Endothelial cell of umbilical vein (primary cell): ENCODE measurements at regions not wholly inside any gene's neighbourhood (a gene's known extent, or its start where the extent isn't known, plus 50 kb on each side); places are given as distances from the start of the nearest gene placed in this dataset.

Source experiments
- EZH2 ChIP-seq: IDR thresholded peaks from 2 replicates; pipeline ENCODE4 v1.6.1; 2012; ENCODE audit warnings: borderline replicate concordance, low read depth, mild to moderate bottlenecking, moderate library complexity, low read length, inconsistent platforms; ENCODE audit not compliant: severe bottlenecking
- FOS ChIP-seq: IDR thresholded peaks from 2 replicates; pipeline ENCODE4 v1.6.1; 2011; ENCODE audit warnings: mild to moderate bottlenecking, low read length, moderate library complexity, borderline replicate concordance; ENCODE audit not compliant: insufficient read depth
- MAX ChIP-seq: IDR thresholded peaks from 2 replicates; pipeline ENCODE4 v1.6.1; 2011; ENCODE audit not compliant: insufficient read depth, insufficient read length
- MYC ChIP-seq: IDR thresholded peaks from one replicate; pipeline ENCODE4 v1.6.1; 2011; ENCODE audit warnings: mild to moderate bottlenecking, low read depth, low read length
- POLR2A ChIP-seq: IDR thresholded peaks from 2 replicates; pipeline ENCODE4 v1.6.1; 2012; ENCODE audit warnings: low read depth, mild to moderate bottlenecking, control low read depth, low read length
- POLR2AphosphoS5 ChIP-seq: IDR thresholded peaks from 2 replicates; pipeline ENCODE4 v1.6.1; 2012; ENCODE audit warnings: low read depth, mild to moderate bottlenecking, control low read depth, low read length, moderate library complexity; ENCODE audit not compliant: insufficient read depth
- TF ChIP-seq, protein P1 (sequence below), 2 donors: IDR thresholded peaks; 1 replicate in 1 of 2; 2 replicates in 1 of 2; pipeline ENCODE4 v1.5.1; 2011; ENCODE audit warnings: low read length in 2 of 2, mild to moderate bottlenecking in 2 of 2, moderate library complexity in 2 of 2, control low read depth in 1 of 2, inconsistent platforms in 1 of 2, low read depth in 1 of 2; ENCODE audit not compliant: insufficient read depth in 1 of 2; ENCODE audit errors: extremely low read depth in 1 of 2

DNA sequence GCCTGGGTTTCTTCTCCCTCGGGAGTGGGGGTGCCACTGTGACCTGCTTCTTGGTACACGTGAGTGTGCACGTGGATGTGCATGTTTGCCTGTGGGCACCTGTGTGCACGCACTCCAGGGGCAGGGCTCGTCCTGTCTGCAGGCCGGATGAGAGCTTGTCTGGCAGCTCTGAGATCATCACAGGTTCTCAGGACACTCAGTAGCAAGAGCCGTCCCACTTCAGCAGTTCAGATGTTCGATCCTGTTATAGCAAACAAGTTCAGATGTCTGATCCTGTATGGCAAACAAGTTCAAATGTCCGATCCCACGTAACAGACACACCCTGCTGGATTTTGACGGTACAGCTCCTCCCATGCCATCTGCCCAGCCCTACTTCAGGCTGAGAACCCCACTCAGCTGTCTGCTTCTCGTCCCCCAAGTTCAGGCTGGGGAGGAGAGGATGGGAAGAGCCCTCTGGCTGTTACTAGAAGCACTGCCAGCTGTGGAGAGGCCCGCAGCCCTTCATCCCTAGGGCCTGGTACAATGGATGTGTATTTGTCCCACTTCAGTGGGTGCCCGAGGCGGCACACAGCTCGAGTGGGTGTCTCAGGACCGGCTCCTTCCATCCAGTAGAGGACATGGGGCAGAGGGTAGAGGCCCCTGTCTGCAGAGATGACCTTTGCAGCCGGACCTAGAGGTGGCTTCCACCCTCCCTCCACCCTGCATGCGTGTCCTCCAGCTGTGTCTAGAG lies 1126.9 kb downstream of the BRD1 start:
- TF ChIP-seq MAX (no peak), POLR2AphosphoS5 (no peak), EZH2 (no peak), POLR2A (no peak), MYC (no peak), FOS (no peak)
- TF ChIP-seq, protein P1, sequence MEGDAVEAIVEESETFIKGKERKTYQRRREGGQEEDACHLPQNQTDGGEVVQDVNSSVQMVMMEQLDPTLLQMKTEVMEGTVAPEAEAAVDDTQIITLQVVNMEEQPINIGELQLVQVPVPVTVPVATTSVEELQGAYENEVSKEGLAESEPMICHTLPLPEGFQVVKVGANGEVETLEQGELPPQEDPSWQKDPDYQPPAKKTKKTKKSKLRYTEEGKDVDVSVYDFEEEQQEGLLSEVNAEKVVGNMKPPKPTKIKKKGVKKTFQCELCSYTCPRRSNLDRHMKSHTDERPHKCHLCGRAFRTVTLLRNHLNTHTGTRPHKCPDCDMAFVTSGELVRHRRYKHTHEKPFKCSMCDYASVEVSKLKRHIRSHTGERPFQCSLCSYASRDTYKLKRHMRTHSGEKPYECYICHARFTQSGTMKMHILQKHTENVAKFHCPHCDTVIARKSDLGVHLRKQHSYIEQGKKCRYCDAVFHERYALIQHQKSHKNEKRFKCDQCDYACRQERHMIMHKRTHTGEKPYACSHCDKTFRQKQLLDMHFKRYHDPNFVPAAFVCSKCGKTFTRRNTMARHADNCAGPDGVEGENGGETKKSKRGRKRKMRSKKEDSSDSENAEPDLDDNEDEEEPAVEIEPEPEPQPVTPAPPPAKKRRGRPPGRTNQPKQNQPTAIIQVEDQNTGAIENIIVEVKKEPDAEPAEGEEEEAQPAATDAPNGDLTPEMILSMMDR (IDR thresholded peaks at IDR 0.05; ENCODE audit: extremely low read depth in 1 of 2, insufficient read depth in 1 of 2, low read depth in 1 of 2, low read length in 2 of 2), result no peak
